HFFc6 (cell line): ENCODE measurements at regions not wholly inside any gene's neighbourhood (a gene's known extent, or its start where the extent isn't known, plus 50 kb on each side); places are given as distances from the start of the nearest gene placed in this dataset.

Source experiments
- DNase-seq: peaks from one replicate; pipeline ENCODE4 v3.0.0-alpha.2; 2018
- H3K27ac Mint-ChIP-seq: 2 replicates; pipeline ENCODE4 v1.8.0; 2020; ENCODE audit warnings: mild to moderate bottlenecking, mixed read lengths
- H3K27me3 Mint-ChIP-seq: 2 replicates; pipeline ENCODE4 v1.8.0; 2021; ENCODE audit warnings: mild to moderate bottlenecking, moderate library complexity, mixed read lengths; ENCODE audit not compliant: insufficient read depth
- H3K36me3 Mint-ChIP-seq: 2 replicates; pipeline ENCODE4 v1.8.0; 2021; ENCODE audit warnings: low read depth, mixed read lengths
- H3K4me1 Mint-ChIP-seq: 2 replicates; pipeline ENCODE4 v1.8.0; 2020; ENCODE audit warnings: low read depth, mixed read lengths
- H3K4me3 Mint-ChIP-seq: 2 replicates; pipeline ENCODE4 v1.8.0; 2020; ENCODE audit warnings: mild to moderate bottlenecking, moderate library complexity, mixed read lengths
- H3K9me3 Mint-ChIP-seq: 2 replicates; pipeline ENCODE4 v1.8.0; 2020; ENCODE audit warnings: mild to moderate bottlenecking, mixed read lengths
- CTCF ChIP-seq: fragments of 200-600 bp; sonication (generic); IDR thresholded peaks from 2 replicates; pipeline ENCODE4 v1.5.0; 2021; ENCODE audit warnings: antibody characterized with exemption, mild to moderate bottlenecking

GRCh38 chr1:240033406-240033805, 58.3 kb upstream of the FMN2 start:
- Mint-ChIP-seq H3K27ac (peak overlapping the region; percentile 82), H3K4me3 (no peak overlapping the region; the same call in 1 of the 2 replicates), H3K4me1 (peaks cover 56% of the 10 kb centered on the region), H3K27me3 (no peaks in the 10 kb centered on the region), H3K36me3 (peaks cover 10% of the 10 kb centered on the region), H3K9me3 (0 out of 2 replicates have a peak, but pooled peaks cover 6% of the 10 kb centered on the region)
- no peak for DNase-seq
- peak; percentile 39; the same call in 1 of the 2 replicates for TF ChIP-seq CTCF

GRCh38 chr1:240036526-240036925, 55.2 kb upstream of the FMN2 start:
- Mint-ChIP-seq H3K9me3 (0 out of 2 replicates have a peak, but pooled peaks cover 6% of the 10 kb centered on the region), H3K36me3 (peaks cover 10% of the 10 kb centered on the region), H3K27me3 (no peaks in the 10 kb centered on the region), H3K4me3 (no peak overlapping the region), H3K4me1 (peaks cover 28% of the 10 kb centered on the region), H3K27ac (no peak overlapping the region)
- no peak for DNase-seq
- TF ChIP-seq CTCF: no peak
